Tibial artery (tissue), 4 donors: ENCODE measurements at regions not wholly inside any gene's neighbourhood (a gene's known extent, or its start where the extent isn't known, plus 50 kb on each side); places are given as distances from the start of the nearest gene placed in this dataset.

Experiments used
- DNase-seq, 2 donors: peaks; one replicate each; pipeline ENCODE4 v3.0.0-alpha.2; 2019
- H3K27ac ChIP-seq, 2 donors: fragments of 200-600 bp; sonication (generic) in 1 of 2; 1 replicate in 1 of 2; 2 replicates in 1 of 2; pipeline ENCODE4 v1.5.1; 2018 to 2019; ENCODE audit warnings: mild to moderate bottlenecking in 1 of 2
- H3K27me3 ChIP-seq, 2 donors: fragments of 200-600 bp; sonication (generic) in 1 of 2; one replicate each; pipeline versions ENCODE4 v1.5.1 to v1.6.0; 2016 to 2019
- H3K36me3 ChIP-seq, 3 donors: fragments of 200-600 bp; sonication (generic) in 2 of 3; one replicate each; pipeline ENCODE4 v1.5.1; 2016 to 2019; ENCODE audit warnings: mild to moderate bottlenecking in 2 of 3
- H3K4me1 ChIP-seq, 4 donors: fragments of 200-600 bp; sonication (generic) in 2 of 4; 1 replicate in 3 of 4; 2 replicates in 1 of 4; pipeline ENCODE4 v1.5.1; 2016 to 2019
- H3K4me3 ChIP-seq, 2 donors: fragments of 200-600 bp; sonication (generic) in 1 of 2; 1 replicate in 1 of 2; 2 replicates in 1 of 2; pipeline ENCODE4 v1.5.1; 2018 to 2019; ENCODE audit warnings: mild to moderate bottlenecking in 2 of 2
- H3K9me3 ChIP-seq, 3 donors: fragments of 200-600 bp; sonication (generic) in 1 of 3; one replicate each; pipeline ENCODE4 v1.5.1; 2016 to 2019
- intact Hi-C: fragments of 100-400 bp; cut with DNase I; formaldehyde crosslinking; loops from one replicate; pipeline ENCODE4 v1.15.0; 2023; ENCODE audit warnings: low total_unique reads
- TF ChIP-seq, protein P1 (sequence below), 2 experiments: fragments of 200-600 bp in 1 of 2; fragments of 450-650 bp in 1 of 2; IDR thresholded peaks; one replicate each; pipeline ENCODE4 v1.5.1; 2017 to 2019; ENCODE audit warnings: antibody characterized with exemption in 2 of 2, mild to moderate bottlenecking in 1 of 2, moderate library complexity in 1 of 2

DNA sequence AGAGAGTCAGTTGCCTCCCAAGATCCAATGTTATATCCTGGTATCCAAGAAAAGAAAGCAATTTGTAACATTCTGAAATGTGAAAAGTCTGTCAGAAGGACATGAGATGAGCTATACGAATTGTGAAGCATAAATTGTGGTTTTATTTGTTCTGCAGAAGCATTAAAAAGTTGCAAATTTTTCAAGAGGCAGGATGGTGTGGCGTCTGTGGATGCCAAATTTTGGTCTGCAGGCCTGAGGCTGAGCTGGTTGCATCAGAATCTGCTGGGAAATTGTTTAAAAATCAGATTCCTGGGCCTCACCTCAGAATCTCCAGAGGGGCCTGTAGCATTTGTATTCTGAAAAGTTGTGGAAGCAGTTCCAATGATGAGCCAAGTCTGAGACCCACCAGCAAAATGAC, 284.7 kb downstream of the NUAK1 start:
- intact Hi-C loops: no loop called here

DNA sequence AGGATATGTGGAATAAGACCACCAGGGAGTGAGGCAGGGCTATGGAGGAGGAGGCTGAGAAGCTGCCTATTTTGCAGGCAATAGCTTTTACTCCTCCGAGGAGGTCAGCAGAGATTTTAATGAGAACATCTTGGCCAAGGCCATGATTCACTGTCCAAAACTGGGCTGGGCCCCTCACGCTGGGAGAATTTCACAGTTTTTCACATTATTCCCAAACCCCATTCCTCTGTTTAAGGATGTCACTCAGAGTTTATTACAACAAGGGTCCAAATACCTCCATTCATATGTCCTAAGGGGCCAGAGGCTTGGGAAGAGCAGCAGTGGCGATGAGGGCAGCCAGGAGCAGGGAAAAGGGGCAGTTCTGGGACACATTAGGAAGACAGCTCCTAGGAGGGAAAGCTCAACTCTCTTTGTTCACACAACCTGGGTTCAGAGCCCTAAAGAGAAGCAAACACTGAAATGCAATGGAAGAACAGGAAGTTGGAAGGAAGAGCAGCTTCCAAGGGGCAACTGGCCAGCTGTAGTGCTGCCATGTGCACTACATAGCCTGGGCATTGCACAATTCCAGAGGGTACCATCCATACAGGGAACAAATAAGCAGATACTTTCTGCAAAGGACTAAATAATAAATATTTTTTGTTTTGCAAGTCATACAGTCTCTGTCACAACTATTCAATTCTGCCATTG, 283.2 kb downstream of the NUAK1 start:
- DNase-seq: no peak
- Histone ChIP-seq H3K27me3 (no peaks in the 10 kb centered on the region), H3K36me3 (no peaks in the 10 kb centered on the region), H3K4me3 (no peak overlapping the region), H3K4me1 (peaks cover 0 to 26% (median 8%) of the 10 kb centered on the region in 4 donors), H3K27ac (no peak overlapping the region), H3K9me3 (no peaks in the 10 kb centered on the region)
- intact Hi-C loops: no loop called here
- TF ChIP-seq, protein P1, sequence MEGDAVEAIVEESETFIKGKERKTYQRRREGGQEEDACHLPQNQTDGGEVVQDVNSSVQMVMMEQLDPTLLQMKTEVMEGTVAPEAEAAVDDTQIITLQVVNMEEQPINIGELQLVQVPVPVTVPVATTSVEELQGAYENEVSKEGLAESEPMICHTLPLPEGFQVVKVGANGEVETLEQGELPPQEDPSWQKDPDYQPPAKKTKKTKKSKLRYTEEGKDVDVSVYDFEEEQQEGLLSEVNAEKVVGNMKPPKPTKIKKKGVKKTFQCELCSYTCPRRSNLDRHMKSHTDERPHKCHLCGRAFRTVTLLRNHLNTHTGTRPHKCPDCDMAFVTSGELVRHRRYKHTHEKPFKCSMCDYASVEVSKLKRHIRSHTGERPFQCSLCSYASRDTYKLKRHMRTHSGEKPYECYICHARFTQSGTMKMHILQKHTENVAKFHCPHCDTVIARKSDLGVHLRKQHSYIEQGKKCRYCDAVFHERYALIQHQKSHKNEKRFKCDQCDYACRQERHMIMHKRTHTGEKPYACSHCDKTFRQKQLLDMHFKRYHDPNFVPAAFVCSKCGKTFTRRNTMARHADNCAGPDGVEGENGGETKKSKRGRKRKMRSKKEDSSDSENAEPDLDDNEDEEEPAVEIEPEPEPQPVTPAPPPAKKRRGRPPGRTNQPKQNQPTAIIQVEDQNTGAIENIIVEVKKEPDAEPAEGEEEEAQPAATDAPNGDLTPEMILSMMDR (IDR thresholded peaks at IDR 0.05): no peak

More for the DNA sequence above, 284.7 kb downstream of the NUAK1 start:
- Histone ChIP-seq H3K9me3 (no peaks in the 10 kb centered on the region), H3K27ac (peak overlapping the region; percentile 46 to 60), H3K36me3 (no peaks in the 10 kb centered on the region), H3K27me3 (no peaks in the 10 kb centered on the region), H3K4me1 (peaks cover 0 to 26% (median 8%) of the 10 kb centered on the region in 4 donors), H3K4me3 (no peak overlapping the region)
- DNase-seq: no peak
- TF ChIP-seq, protein P1 (IDR thresholded peaks at IDR 0.05): no peak

DNA sequence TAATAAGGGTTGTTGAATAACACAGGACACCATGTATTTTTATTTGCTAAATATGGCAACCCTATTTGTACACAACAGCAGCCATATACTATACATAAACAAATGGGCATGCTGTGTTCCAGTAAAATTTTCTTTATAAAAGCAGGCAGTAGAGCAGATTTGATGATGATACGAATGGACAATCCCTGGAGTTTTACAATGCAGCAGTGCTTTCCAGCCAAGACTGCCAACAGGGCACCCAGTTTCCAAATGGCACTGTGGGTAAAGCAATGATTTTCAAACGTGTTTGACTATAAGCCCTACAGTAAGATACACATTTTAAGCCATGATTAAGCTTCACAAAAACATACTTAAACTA, 282.7 kb downstream of the NUAK1 start:
- TF ChIP-seq, protein P1 (IDR thresholded peaks at IDR 0.05): no peak
- Histone ChIP-seq H3K27ac (no peak overlapping the region), H3K9me3 (no peaks in the 10 kb centered on the region), H3K4me3 (no peak overlapping the region), H3K27me3 (no peaks in the 10 kb centered on the region), H3K4me1 (peaks cover 0 to 26% (median 8%) of the 10 kb centered on the region in 4 donors), H3K36me3 (no peaks in the 10 kb centered on the region)
- intact Hi-C loops: no loop called here
- DNase-seq: no peak

DNA sequence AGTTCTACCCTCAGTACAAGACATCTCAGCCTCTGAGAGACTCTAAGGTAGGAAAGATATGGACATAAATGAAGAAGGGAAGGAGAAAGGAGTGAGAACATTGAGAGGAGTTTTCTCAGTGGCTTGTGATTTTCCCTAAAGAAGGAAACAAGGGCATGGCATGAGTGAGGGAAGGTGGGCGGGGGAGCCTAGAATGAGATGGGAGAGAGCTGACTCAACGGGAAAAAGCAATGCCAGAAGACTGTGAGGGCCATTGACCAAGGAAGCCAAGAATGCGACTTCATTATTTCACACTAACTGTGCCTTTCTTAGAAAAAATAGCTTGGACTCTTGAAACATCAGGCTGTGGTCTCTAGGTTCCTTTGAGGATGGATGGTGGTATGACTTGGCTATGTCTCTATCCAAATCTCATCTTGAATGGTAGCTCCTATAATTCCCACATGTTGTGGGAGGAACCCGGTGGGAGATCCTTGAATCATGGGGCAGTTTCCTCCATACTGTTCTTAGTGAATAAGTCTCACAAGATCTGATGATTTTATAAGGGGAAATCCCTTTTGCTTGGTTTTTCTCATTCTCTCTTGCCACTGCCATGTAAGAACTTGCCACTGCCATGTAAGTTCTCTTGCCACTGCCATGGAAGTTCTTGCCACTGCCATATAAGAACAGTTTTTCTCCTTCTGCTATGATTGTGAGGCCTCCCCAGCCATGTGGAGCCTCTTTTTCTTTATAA, 279.6 kb downstream of the NUAK1 start:
- Histone ChIP-seq H3K9me3 (no peaks in the 10 kb centered on the region), H3K36me3 (no peaks in the 10 kb centered on the region), H3K27me3 (no peaks in the 10 kb centered on the region), H3K27ac (no peak overlapping the region), H3K4me1 (peaks cover 0 to 14% (median 2%) of the 10 kb centered on the region in 4 donors), H3K4me3 (no peak overlapping the region)
- TF ChIP-seq, protein P1 (IDR thresholded peaks at IDR 0.05): no peak
- DNase-seq: no peak
- intact Hi-C loops: no loop called here

DNA sequence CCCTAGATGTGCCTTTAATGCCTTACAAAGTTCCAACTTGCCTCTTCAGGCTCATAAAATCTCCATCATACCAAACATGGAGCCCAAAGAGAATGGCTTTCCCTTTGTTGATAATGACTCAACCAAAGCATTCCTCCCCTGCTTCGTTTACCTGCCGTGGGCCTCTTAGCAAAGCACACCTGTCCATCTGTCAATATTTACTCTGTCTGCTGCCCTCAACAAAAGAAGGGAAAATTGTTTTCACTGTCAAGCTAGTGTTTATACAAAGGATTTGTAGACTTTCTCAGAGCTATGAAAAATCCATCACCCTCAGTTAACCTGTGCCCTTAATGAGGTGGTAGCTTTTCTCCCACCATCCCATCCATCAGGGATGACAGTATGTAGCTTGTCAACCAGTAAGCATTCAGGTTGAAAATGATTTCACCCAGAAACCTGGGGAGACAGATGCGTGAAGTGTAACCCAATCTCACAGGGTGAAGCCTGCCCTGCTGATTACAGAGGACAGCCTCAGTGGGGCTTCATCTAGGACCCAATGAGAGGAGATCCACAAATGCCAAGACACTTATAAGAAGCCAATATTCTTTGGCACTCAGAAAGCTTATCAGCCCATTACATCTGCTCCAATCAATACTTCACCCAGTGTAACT, 278.1 kb downstream of the NUAK1 start:
- DNase-seq: no peak
- H3K27ac ChIP-seq: no peak overlapping the region
- no peak overlapping the region for H3K4me3 ChIP-seq
- H3K9me3 ChIP-seq: no peaks in the 10 kb centered on the region
- H3K36me3 ChIP-seq: no peaks in the 10 kb centered on the region
- TF ChIP-seq, protein P1 (IDR thresholded peaks at IDR 0.05): no peak
- peaks cover 0 to 9% (median under 1%) of the 10 kb centered on the region in 4 donors for H3K4me1 ChIP-seq
- no peaks in the 10 kb centered on the region for H3K27me3 ChIP-seq
- intact Hi-C loops: no loop called here
